Activated T-cell treated with anti-CD3 and anti-CD28 coated beads, Interleukin-2, amount 50 U/mL, for 24 hours (primary cell): ENCODE measurements at regions not wholly inside any gene's neighbourhood (a gene's known extent, or its start where the extent isn't known, plus 50 kb on each side); places are given as distances from the start of the nearest gene placed in this dataset.

ENCODE experiments used
- DNase-seq: peaks from one replicate; pipeline ENCODE4 v3.0.0-alpha.2; 2020
- H3K27ac Mint-ChIP-seq: 2 replicates; pipeline ENCODE4 v1.8.0; 2020; ENCODE audit warnings: mild to moderate bottlenecking, mixed read lengths
- H3K27me3 Mint-ChIP-seq: 2 replicates; pipeline ENCODE4 v1.8.0; 2020; ENCODE audit warnings: mixed read lengths
- H3K36me3 Mint-ChIP-seq: 2 replicates; pipeline ENCODE4 v1.8.0; 2020; ENCODE audit warnings: low read depth, mixed read lengths
- H3K4me1 Mint-ChIP-seq: 2 replicates; pipeline ENCODE4 v1.8.0; 2020; ENCODE audit warnings: low read depth, mixed read lengths
- H3K4me3 Mint-ChIP-seq: 2 replicates; pipeline ENCODE4 v1.8.0; 2020; ENCODE audit warnings: mild to moderate bottlenecking, moderate library complexity, mixed read lengths
- H3K9me3 Mint-ChIP-seq: 2 replicates; pipeline ENCODE4 v1.8.0; 2020; ENCODE audit warnings: mixed read lengths

- no peak for DNase-seq
- Mint-ChIP-seq H3K4me1 (peaks cover 26% of the 10 kb centered on the region), H3K36me3 (no peaks in the 10 kb centered on the region), H3K4me3 (peak overlapping the region; percentile 73), H3K9me3 (no peaks in the 10 kb centered on the region), H3K27me3 (peaks cover 46% of the 10 kb centered on the region), H3K27ac (no peak overlapping the region)
Measured at GRCh38 chr4:71186257-71186565, 152.6 kb upstream of the SLC4A4 start.

GRCh38 chr4:71186566-71187403 is 152.0 kb upstream of the SLC4A4 start:
- DNase-seq = peak; percentile 62
- H3K27ac Mint-ChIP-seq = no peak overlapping the region
- H3K4me1 Mint-ChIP-seq = peaks cover 26% of the 10 kb centered on the region
- H3K36me3 Mint-ChIP-seq = no peaks in the 10 kb centered on the region
- H3K9me3 Mint-ChIP-seq = no peaks in the 10 kb centered on the region
- H3K4me3 Mint-ChIP-seq = peak overlapping the region; percentile 80
- peaks cover 46% of the 10 kb centered on the region for H3K27me3 Mint-ChIP-seq

- H3K27ac Mint-ChIP-seq = peak overlapping the region; percentile 3
- DNase-seq = peak; percentile 55
- no peaks in the 10 kb centered on the region for H3K9me3 Mint-ChIP-seq
- peak overlapping the region; percentile 77 for H3K4me3 Mint-ChIP-seq
- peaks cover 52% of the 10 kb centered on the region for H3K27me3 Mint-ChIP-seq
- H3K4me1 Mint-ChIP-seq = peaks cover 26% of the 10 kb centered on the region
- no peaks in the 10 kb centered on the region for H3K36me3 Mint-ChIP-seq
Measured at GRCh38 chr4:71187404-71188155, 151.2 kb upstream of the SLC4A4 start.

- Mint-ChIP-seq H3K4me1 (peaks cover 26% of the 10 kb centered on the region), H3K27ac (peak overlapping the region; percentile 3), H3K36me3 (no peaks in the 10 kb centered on the region), H3K4me3 (peak overlapping the region; percentile 77), H3K27me3 (peaks cover 57% of the 10 kb centered on the region), H3K9me3 (no peaks in the 10 kb centered on the region)
- DNase-seq = no peak
Measured at GRCh38 chr4:71188156-71188640, 150.6 kb upstream of the SLC4A4 start.

- H3K27ac Mint-ChIP-seq = no peak overlapping the region
- peak overlapping the region; percentile 77 for H3K4me3 Mint-ChIP-seq
Measured at GRCh38 chr4:71188951-71189350, 149.9 kb upstream of the SLC4A4 start.

GRCh38 chr4:71189471-71189870 is 149.3 kb upstream of the SLC4A4 start:
- H3K9me3 Mint-ChIP-seq = no peaks in the 10 kb centered on the region
- H3K27me3 Mint-ChIP-seq = peaks cover 58% of the 10 kb centered on the region
- H3K36me3 Mint-ChIP-seq = no peaks in the 10 kb centered on the region
- no peak overlapping the region for H3K4me3 Mint-ChIP-seq
- H3K27ac Mint-ChIP-seq = no peak overlapping the region
- H3K4me1 Mint-ChIP-seq = peaks cover 21% of the 10 kb centered on the region
- no peak for DNase-seq

More at GRCh38 chr4:71188951-71189350, 149.9 kb upstream of the SLC4A4 start:
- no peak for DNase-seq
- H3K4me1 Mint-ChIP-seq = peaks cover 26% of the 10 kb centered on the region
- no peaks in the 10 kb centered on the region for H3K36me3 Mint-ChIP-seq
- peaks cover 63% of the 10 kb centered on the region for H3K27me3 Mint-ChIP-seq
- H3K9me3 Mint-ChIP-seq = no peaks in the 10 kb centered on the region

GRCh38 chr4:71194454-71194853 is 144.4 kb upstream of the SLC4A4 start:
- Mint-ChIP-seq H3K27ac (no peak overlapping the region), H3K9me3 (no peaks in the 10 kb centered on the region), H3K36me3 (no peaks in the 10 kb centered on the region), H3K4me1 (peaks cover 10% of the 10 kb centered on the region), H3K4me3 (no peak overlapping the region), H3K27me3 (peaks cover 19% of the 10 kb centered on the region)
- DNase-seq = no peak

GRCh38 chr4:71195924-71196323 is 142.9 kb upstream of the SLC4A4 start:
- Mint-ChIP-seq H3K36me3 (no peaks in the 10 kb centered on the region), H3K4me1 (peaks cover 10% of the 10 kb centered on the region), H3K4me3 (no peak overlapping the region), H3K9me3 (no peaks in the 10 kb centered on the region), H3K27ac (no peak overlapping the region), H3K27me3 (peaks cover 17% of the 10 kb centered on the region)
- DNase-seq = no peak

GRCh38 chr4:71198958-71199357 is 139.9 kb upstream of the SLC4A4 start:
- no peaks in the 10 kb centered on the region for H3K36me3 Mint-ChIP-seq
- H3K27ac Mint-ChIP-seq = no peak overlapping the region
- H3K4me1 Mint-ChIP-seq = peaks cover 10% of the 10 kb centered on the region
- no peak for DNase-seq
- no peak overlapping the region for H3K4me3 Mint-ChIP-seq
- H3K27me3 Mint-ChIP-seq = no peaks in the 10 kb centered on the region
- H3K9me3 Mint-ChIP-seq = no peaks in the 10 kb centered on the region

- H3K4me1 Mint-ChIP-seq = peaks cover 10% of the 10 kb centered on the region
- H3K9me3 Mint-ChIP-seq = no peaks in the 10 kb centered on the region
- H3K27ac Mint-ChIP-seq = no peak overlapping the region
- DNase-seq = no peak
- H3K27me3 Mint-ChIP-seq = peaks cover 4% of the 10 kb centered on the region
- no peak overlapping the region for H3K4me3 Mint-ChIP-seq
- no peaks in the 10 kb centered on the region for H3K36me3 Mint-ChIP-seq
Measured at GRCh38 chr4:71201057-71201456, 137.8 kb upstream of the SLC4A4 start.

- peaks cover 4% of the 10 kb centered on the region for H3K27me3 Mint-ChIP-seq
- no peak overlapping the region for H3K4me3 Mint-ChIP-seq
- no peak overlapping the region for H3K27ac Mint-ChIP-seq
- H3K36me3 Mint-ChIP-seq = no peaks in the 10 kb centered on the region
- H3K9me3 Mint-ChIP-seq = no peaks in the 10 kb centered on the region
- no peak for DNase-seq
- peaks cover 10% of the 10 kb centered on the region for H3K4me1 Mint-ChIP-seq
Measured at GRCh38 chr4:71201817-71202576, 136.8 kb upstream of the SLC4A4 start.

GRCh38 chr4:71202705-71203104 is 136.1 kb upstream of the SLC4A4 start:
- Mint-ChIP-seq H3K36me3 (no peaks in the 10 kb centered on the region), H3K4me3 (no peak overlapping the region), H3K27ac (no peak overlapping the region), H3K27me3 (peaks cover 4% of the 10 kb centered on the region), H3K4me1 (peaks cover 10% of the 10 kb centered on the region), H3K9me3 (no peaks in the 10 kb centered on the region)
- DNase-seq = no peak

GRCh38 chr4:71204056-71204455 is 134.8 kb upstream of the SLC4A4 start:
- H3K9me3 Mint-ChIP-seq = no peaks in the 10 kb centered on the region
- no peak for DNase-seq
- no peak overlapping the region for H3K27ac Mint-ChIP-seq
- H3K4me1 Mint-ChIP-seq = peaks cover 3% of the 10 kb centered on the region
- peaks cover 4% of the 10 kb centered on the region for H3K27me3 Mint-ChIP-seq
- no peak overlapping the region for H3K4me3 Mint-ChIP-seq
- no peaks in the 10 kb centered on the region for H3K36me3 Mint-ChIP-seq

GRCh38 chr4:71206763-71207162 is 132.1 kb upstream of the SLC4A4 start:
- Mint-ChIP-seq H3K27ac (no peak overlapping the region), H3K4me3 (no peak overlapping the region), H3K4me1 (no peaks in the 10 kb centered on the region), H3K9me3 (no peaks in the 10 kb centered on the region), H3K36me3 (no peaks in the 10 kb centered on the region), H3K27me3 (peaks cover 4% of the 10 kb centered on the region)
- no peak for DNase-seq
